GM20000 (cell line): ENCODE measurements at regions not wholly inside any gene's neighbourhood (a gene's known extent, or its start where the extent isn't known, plus 50 kb on each side); places are given as distances from the start of the nearest gene placed in this dataset.

Source experiments
- DNase-seq: peaks from one replicate; pipeline ENCODE4 v3.0.0; 2012; ENCODE audit warnings: low spot score
- TF ChIP-seq, protein P1 (sequence below): IDR thresholded peaks from 2 replicates; pipeline ENCODE4 v1.5.1; 2012; ENCODE audit warnings: mild to moderate bottlenecking, control low read depth; ENCODE audit errors: extremely low read depth, missing control alignments

DNA sequence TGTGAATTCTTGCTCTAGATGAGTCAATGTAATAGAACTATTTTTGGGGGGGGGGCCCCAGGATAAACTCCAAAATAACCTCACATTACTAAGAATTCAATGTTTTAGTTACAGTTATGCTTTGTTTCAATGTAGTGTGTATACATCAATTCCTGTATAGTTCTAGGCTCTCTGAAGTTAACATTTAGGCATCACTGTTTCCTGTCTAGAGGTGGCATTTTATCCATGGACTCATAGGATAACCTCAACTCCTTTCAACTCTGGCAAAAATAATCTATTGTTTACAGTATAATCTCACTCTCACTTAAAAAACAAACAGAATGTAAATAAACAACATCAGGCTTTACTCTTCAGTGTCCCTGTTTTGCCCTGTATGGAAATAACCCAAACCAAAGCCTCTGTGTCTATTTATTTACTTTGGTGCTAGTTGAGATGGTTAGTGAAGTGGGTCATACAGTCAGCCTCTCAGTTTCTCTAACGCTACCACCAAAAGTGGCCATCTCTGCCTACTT, 79.3 kb upstream of the MMADHC start:
- no peak for DNase-seq

DNA sequence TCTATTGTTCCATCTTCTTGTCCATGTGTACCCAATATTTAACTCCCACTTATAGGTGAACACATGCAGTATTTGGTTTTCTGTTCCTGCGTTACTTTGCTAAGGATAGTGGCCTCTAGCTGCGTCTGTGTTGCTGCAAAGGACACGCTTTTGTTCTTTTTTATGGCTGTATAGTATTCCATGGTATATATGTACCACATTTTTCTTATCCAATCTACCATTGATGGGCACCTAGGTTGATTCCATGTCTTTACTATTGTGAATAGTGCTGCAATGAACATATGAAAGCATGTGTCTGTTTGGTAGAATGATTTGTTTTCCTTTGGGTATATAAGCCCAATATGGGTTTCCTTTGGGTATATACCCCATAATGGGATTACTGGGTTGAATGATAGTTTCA, 77.3 kb upstream of the MMADHC start:
- TF ChIP-seq, protein P1, sequence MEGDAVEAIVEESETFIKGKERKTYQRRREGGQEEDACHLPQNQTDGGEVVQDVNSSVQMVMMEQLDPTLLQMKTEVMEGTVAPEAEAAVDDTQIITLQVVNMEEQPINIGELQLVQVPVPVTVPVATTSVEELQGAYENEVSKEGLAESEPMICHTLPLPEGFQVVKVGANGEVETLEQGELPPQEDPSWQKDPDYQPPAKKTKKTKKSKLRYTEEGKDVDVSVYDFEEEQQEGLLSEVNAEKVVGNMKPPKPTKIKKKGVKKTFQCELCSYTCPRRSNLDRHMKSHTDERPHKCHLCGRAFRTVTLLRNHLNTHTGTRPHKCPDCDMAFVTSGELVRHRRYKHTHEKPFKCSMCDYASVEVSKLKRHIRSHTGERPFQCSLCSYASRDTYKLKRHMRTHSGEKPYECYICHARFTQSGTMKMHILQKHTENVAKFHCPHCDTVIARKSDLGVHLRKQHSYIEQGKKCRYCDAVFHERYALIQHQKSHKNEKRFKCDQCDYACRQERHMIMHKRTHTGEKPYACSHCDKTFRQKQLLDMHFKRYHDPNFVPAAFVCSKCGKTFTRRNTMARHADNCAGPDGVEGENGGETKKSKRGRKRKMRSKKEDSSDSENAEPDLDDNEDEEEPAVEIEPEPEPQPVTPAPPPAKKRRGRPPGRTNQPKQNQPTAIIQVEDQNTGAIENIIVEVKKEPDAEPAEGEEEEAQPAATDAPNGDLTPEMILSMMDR, result no peak
- DNase-seq, result no peak

More for the DNA sequence above, 79.3 kb upstream of the MMADHC start:
- TF ChIP-seq, protein P1, result no peak

DNA sequence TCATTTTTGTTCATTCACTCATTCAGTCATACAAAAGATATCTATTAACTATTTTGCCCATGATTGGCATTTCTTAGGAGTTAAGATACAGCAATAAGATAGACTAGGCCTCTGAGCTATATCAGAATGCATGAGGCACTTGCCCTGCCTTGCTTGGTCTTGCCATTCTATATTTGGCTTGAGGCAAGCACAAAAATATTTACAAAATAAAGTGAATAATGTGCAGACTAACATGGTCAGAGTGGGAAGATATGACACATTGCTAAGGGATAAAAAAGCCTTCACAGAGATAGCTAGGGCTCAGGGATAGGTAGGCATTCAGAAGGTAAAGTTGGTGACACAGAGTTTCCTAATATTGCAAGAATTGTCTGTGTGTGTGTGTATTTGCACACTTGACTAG, 75.0 kb upstream of the MMADHC start:
- DNase-seq, result no peak
- TF ChIP-seq, protein P1, result no peak

- TF ChIP-seq, protein P1, result no peak
- no peak for DNase-seq
These were observed 74.3 kb upstream of the MMADHC start for GRCh38 chr2:149661844-149662243.

- TF ChIP-seq, protein P1, result no peak
- no peak for DNase-seq
These were observed 71.0 kb upstream of the MMADHC start for GRCh38 chr2:149658553-149658952.

DNA sequence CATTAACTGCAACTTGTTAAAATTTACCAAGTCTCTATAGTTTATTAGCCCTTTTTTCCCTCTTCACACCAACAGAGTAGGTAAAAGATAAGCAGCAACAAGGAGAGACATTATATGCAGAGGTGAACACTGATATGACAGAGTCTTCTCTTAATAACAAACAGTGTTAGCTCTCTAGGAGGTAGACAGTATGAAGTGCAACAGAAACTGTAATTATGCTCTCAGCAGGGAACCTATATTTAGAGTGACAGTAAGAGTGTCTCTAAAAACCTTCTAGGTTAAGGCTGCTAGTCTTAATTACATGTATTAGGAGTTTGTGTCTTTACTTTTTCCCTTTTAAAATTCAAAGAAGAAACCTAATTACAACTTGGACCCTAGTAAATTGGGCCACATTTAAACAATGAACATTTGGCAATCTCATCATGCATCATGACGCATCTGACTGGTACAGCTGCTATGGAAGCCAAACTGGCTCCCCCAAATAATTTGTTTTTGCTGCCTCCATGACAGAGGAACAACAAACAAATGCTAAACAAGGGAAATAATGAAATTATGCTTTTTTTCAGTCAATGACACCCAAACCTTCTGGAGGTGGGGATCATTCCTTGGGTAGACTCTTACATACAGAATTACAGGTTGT, 69.9 kb upstream of the MMADHC start:
- TF ChIP-seq, protein P1, result no peak
- DNase-seq, result no peak

GRCh38 chr2:149656996-149657395, 69.4 kb upstream of the MMADHC start:
- TF ChIP-seq, protein P1, result no peak
- DNase-seq, result no peak
